DMS53 treated with DMSO at 0.1 percent for 48 hours (cell line): ENCODE measurements at regions not wholly inside any gene's neighbourhood (a gene's known extent, or its start where the extent isn't known, plus 50 kb on each side); places are given as distances from the start of the nearest gene placed in this dataset.

Source experiments
- DNase-seq: peaks from one replicate; lab custom pipeline; 2025; ENCODE audit not compliant: unreplicated experiment; lab: John Stamatoyannopoulos, UW

DNA sequence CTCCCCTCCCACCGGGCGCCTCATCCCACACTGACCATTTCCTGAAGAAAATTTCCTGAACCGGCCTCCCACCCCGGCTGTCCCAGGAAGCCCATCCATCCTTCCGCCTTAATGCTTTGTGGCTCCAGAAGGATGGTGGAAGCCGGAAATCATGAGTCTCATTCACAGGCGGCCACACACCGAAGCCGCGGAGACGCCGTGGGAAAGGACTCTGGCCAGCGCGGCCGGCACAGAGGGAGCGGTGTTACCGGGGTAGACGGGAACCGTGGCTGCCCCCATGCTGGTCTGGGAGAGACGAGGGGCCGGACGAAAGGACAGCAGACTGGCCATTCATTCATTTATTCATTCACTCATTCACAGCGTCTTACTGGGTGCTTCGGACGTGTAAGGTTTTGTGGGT lies 326.8 kb downstream of the SEC14L1 start:
- DNase-seq = no peak

DNA sequence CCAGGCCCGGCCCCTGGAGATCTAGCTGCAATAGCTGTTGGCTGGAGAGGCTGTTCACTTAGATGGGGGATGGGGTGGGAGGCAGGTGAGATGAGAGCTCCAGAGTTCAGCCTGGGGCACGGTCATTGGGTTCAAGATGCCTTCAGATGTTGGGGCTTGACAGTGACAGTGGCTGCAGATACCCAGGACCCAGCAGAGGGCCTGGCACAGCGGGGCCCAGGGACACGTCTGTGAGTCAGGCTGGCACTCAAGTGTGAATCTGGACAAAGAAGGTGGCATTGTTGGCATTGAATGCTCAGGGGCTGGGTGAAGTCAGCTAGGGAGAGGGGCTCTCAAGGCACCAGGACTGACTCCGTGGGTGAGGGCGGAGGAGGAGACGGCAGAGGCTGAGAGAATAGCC lies 328.1 kb downstream of the SEC14L1 start:
- DNase-seq = no peak

DNA sequence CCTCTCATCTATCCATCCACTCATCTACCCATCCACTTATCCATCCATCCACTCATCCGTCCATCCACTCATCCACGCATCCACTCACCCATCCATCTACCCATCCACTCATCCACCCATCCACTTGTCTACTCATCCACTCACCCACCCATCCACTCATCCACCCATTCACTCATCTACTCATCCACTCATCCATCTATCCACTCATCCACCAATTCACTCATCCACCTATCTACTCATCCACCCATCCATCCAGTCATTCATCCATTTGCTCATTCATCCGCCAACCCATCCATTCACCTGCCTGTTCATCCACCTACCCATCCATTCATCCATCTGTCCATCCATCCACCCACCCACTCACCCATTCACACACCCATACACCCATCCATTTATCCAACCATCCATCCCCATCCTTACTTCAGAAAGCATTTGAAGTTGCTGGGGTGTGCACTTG lies 329.6 kb downstream of the SEC14L1 start:
- DNase-seq = no peak

DNA sequence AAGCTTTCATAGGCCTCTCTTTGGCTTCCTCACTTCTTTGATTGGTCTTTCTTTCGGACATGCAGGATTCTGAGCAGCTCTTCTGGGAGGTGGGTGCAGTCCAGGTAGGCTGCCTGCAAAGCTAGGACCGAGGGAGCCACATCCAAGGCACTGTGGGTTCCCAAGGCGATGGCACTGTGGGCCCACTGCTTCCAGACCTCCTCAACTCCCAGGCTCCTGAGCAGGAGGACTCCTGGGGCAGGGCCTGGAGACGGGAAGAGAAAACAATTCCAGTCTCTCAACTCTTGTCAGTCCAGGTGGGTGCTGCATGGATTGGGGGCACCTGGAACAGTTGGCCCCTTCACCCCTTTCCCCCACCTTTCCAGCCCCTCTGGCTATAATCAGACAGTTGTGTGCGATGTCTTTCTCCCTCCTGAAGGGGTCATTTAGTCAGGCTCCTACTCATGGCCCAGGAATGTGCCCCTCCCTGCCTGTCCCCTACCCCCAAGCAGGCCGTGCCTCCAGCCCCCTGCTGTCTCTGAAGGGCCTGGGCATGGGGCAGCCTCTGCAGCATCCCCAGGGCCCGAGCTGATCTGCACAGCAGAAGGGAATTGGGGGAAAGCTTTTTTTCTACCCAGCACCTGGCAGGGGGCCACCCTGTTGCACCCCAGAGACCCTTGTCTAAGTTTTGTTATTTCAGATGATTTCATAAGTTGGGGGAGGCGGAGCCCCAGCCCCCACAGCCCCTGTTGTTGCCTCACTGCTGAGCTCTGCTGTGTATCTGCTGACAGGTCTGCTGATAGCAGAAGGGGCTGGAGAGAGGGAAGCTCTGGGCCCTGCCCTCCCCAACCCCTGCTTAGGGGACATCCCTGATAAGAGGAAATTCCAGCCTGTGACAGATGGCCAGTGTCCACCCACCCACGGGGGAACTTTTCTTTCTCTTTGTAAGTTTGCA lies 330.3 kb downstream of the SEC14L1 start:
- DNase-seq = no peak

DNA sequence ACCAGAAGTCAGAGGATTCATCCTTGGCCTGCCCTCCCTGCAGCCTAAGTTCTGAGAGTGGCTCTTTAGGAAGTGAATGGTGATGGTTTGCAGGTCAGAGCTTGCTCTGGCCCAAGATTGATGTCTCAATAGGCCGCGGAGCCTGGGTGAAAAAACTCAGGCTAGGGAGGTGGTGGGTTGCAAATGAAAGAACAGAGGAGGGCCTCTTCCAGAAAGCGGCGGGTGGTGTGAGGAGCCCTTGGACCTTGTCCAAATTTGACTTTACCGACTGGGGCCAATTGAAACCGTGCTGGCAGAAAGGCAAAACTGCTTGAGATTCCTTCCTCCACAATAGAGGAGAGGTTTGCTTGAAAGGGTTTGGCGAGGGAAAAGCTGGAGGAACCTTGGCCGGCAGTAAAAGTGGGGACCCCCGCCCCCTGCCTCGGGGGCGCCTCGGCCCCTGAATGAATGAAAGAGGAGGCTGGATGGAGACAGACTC lies 331.3 kb downstream of the SEC14L1 start:
- DNase-seq = no peak

DNA sequence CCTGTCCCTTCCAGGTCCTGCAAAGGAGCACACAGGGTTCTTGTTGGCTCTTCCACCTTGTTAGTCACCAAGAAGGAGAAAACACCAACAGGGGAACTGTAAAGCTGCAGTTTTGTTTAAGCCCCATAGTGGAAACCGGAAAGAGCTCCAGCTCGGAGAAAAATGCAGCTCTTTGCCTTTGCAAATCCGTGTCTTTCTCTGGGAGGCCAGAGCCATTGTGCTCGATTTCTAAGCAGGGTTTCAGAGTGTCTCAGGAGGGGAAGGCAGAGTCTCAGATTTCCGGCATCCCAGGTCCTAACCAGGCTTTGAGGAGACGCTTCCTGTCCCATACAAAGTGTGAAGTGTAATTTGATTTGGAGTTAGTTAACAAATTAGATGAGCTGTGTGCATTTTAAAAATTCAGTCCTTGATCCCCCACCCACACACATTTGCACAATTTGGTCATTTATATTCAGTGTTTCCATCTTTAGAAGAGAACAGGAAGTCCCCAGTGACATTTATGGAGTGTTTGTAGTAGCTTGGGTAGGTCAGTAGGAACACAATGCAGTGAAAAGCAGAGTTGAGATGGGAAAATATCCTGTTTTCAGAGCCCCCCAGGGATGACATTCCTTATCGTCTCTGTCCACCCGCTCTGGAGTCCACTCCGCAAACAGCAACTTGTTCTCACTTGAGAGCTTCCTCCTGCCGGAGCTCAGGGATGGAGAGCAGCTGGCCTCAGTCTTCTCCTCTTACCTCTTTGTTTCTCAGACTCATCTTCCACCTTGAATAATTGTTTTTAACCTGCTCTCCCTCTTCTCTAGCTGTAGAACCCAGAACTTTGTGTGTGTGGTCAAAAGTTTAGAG lies 331.9 kb downstream of the SEC14L1 start:
- DNase-seq = no peak

DNA sequence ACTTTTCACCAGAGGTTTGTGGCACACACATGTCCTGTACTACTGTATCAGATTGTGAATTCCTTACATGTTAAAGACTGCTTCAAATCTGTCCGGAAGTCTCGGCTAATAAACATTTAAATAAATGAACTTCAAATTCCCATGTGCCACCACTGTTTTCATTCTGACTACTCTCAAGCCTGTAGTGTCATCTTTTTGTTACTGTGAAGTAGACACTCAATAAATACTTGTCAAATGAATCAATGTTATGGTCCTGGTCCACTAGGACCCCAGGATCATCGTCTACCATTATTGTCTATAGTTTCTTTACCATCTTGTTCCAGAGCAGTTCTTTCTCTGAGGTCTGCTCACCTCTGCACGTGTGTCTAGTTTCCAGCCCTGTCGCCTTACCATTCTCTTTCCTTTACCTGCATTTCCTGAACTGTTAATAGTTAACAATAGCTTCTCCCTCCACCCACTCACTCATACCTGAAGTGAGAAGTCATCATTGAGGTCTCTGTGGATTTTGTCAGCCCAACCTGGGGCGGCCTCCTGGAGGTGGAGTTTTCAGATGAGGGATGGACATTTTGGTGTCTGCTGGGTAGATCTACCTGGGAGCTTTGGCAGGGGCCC lies 333.0 kb downstream of the SEC14L1 start:
- DNase-seq = no peak

DNA sequence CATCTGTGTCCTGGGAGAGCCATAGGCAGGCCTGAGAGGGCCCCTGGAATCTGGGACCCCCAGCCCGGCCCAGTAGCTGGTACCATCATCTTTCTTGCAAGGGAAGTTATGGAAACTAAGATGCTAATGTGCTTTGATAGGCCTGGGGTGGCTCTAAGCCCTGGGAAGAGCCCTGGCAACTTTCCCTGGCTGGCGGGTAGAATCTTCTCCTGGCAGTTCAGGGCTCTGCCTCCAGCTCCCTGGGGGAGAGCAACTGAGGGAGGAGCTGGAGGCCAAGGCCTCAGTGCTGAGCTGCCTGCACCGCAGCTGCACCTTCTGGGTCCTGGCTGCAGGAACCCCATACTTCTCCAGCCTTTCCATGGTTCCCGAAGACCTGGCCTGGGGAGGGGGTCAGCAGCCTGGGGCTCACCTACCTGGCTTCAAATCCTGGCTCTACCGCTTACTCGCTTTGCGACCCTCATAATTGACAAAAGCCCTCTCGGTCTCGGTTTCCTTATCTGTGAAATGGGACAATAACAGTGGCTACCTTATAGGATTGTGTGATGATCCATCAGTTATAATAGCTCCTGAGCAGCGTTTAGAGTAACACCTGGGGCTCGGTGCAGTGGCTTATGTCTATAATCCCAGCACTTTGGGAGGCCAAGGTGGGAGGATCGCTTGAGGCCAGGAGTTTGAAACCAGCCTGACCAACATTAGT lies 333.7 kb downstream of the SEC14L1 start:
- no peak for DNase-seq

DNA sequence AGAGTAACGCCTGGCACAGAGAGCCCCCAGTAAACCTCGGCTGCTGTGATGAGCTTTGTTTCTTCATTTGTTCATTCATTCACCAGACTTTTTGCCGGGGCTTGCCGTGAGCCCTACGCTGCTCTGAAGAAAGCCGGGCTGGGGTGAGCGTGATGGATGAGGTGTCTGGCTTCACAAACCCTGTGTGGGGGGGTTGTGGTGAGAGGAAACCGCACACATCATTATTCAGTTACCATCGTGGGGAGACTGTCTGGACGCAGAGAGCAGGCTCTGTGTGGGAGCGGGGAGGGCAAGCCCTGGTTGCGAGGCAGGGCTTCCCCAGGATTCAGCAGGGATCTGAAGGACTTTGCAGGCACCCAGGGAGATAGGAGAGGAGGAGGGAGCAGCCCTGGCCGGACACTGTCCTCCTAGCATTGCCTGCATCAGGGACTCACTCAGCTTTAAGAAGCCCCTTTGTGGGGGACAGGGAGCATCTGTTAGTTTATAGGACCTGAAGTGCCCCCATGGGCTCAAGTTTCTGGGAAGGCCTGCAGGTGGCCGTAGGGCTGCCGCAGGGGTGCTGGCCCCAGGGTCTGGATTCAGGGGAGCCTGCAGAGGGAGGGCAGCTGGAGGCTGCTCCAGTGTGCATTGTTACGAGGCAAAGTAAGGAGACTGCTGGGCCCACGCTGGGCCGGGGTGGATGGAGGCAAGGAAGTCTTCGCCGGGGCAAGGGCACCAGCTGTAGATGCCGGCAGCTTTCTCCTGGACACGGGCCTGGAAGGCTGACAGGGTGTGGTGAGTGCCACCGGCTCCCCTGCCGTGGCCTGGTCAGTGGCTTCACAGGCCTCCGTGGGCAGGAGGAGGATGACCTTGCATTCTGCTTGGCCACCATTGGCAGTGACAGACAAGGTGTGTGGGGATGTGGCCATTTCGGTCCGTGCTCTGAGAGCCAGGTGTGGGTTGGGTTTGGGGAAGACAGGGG lies 334.5 kb downstream of the SEC14L1 start:
- no peak for DNase-seq

DNA sequence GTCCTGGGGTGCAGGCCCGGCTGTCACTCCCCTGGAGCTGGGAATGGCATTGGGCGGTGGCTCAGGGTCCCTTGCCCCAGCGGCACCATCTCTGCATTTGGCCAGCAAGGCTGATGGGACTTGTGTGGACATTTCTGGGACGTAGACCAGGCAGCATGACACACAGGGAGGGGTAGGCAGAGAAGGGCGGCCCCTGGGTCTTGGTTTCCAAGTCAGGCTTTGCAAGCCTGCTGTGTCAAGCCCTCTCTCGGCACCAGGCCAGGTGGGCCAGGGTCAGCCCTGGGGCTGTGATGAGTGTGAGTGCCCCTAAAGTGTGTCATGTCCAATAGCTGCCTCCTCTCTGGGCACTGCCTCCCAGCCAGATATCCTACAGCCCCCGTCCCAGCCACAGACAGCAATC lies 335.2 kb downstream of the SEC14L1 start:
- no peak for DNase-seq

DNA sequence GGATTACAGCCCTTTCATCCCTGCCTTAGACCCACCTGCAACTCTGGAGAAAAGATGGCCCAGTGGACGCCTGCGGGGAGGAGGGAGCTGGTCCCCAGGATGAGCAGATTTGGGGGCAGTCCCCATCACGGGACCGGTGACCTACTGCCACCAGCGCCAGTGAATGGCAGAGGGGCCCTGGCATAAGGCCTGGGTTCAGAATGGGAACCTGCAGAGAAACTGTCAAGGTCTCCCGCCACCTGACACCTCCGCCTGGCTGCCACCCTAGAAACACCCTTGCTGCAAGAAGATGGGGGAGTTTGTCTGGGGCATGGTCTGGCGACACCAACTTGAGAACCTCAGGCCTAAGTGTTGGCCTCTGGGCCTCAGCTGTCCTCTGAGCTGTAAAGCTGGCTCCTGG lies 335.7 kb downstream of the SEC14L1 start:
- DNase-seq = no peak

DNA sequence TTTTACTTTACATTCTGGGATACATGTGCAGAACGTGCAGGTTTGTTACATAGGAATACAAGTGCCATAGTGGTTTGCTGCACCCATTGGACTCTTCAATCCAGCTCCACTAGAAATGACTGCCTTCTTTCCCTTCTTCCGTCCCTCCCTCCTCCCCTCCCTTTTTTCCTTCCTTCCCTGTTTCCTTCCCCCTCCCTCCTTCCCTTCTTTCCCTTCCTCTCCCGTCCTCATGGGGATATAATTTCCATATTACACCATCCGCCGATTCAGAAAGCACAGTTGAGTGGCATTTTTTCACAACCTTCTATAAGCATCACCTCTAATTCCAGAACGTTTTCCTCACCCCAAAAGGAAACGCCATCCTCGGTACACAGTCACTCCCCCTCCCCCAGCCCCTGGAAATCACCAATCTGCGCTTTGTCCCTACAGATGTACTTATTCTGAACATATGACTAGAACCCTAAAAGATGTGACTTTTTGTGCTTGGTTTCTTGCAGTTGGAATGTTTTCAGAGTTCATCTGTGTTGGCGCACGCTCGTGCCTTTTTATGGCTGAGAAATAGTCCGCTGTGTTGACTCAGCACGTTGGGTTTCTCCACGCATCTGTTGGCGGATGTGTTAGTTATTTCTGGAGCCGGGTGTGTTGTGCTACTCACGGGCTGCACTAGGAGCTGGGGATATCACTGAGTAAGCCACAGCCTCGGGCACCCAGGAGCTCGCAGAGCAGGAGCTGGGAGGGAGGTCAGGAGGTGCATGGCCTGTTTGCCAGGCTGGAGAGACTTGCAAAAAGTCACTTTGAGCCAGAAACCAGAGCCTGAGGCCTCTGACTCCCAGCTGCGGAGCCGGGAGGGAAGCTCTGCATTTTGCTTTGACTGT lies 336.4 kb downstream of the SEC14L1 start:
- no peak for DNase-seq

DNA sequence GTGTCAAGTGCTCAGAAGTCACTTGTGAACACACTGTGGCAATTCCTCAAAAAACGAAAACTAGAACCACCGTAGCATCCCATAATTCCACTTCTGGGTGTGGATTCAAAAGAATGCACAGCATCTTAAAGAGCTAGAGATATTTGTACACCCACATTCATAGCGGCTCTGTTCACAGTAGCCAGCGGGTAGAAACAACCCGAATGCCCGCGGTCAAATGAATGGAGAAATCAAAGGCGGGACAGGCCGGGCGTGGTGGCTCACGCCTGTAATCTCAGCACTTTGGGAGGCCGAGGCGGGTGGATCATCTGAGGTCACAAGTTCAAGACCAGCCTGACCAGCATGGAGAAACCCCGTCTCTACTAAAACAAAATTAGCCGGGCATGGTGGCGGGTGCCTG lies 337.5 kb downstream of the SEC14L1 start:
- DNase-seq = no peak

DNA sequence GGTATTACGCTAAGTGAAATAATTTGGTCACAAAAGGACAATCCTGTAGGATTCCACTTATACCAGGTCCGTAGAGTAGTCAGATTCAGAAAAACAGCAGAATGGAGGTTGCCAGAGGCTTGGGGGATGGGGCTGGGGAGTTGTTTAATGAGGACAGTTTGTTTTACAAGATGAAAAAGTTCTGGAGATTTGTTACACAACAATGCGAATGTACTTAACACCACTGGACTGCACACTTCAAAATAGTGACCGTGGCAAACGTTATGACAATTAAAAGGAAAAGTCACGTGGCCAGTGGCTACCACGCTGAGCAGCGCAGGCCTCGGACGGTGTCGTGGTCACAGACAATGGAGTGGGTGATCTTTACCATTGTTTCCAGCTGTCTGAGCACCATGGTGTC lies 338.1 kb downstream of the SEC14L1 start:
- no peak for DNase-seq

DNA sequence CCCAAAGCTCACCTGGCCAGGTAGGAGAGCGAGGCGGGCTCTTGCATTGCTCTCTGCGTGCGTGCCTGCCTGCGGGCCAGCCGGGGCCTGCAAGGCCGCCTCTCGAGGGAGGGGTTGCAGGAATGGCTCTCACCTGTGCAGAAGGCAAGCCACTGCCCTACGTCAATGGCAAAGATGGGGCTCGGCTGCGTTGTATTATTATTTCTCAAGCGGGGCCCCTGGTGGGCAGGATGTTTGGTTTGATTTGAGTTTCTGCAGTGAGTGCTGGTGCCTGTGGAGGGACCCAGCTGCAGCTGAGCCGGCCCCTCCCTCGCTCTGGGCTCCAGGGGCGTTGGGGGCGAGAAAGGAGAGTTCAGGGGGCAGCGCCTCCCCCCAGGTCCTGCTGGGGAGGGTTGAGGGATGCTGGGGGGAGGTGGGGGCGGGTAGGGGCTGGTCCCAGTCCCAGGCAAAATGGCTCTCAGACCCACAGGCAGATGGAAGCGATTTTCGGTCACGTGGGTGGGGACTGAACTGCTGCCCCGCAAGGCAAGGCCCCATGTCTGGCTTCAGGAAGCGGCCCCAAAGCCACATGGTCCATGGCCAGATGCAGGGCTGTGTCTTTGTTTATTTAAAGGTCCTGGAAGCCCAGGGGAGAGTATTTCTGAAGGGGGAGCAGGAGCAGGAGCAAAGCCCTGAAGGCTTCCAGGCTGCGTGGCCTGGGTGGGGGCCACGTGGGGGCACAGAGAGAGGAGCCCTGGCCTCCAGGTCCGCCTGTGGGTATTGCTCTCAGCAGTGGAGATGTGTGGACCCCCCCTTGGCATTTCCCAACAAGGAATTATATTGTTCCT lies 338.8 kb downstream of the SEC14L1 start:
- no peak for DNase-seq

DNA sequence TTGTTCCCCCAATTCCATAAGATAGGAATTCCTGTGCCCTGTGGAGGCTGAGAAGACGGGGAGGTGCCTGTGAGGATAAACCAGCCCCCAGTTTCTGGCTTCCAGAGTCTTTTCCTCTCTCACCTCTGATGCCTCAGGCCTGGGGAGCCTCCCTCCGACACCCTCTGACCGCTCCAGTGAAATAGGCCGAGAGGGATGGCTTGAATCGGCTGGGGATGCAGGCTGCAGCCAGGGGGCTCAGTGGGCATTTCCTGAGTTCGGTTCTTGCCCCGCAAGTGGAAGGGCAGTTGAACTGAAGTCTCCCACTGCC lies 339.4 kb downstream of the SEC14L1 start:
- no peak for DNase-seq

DNA sequence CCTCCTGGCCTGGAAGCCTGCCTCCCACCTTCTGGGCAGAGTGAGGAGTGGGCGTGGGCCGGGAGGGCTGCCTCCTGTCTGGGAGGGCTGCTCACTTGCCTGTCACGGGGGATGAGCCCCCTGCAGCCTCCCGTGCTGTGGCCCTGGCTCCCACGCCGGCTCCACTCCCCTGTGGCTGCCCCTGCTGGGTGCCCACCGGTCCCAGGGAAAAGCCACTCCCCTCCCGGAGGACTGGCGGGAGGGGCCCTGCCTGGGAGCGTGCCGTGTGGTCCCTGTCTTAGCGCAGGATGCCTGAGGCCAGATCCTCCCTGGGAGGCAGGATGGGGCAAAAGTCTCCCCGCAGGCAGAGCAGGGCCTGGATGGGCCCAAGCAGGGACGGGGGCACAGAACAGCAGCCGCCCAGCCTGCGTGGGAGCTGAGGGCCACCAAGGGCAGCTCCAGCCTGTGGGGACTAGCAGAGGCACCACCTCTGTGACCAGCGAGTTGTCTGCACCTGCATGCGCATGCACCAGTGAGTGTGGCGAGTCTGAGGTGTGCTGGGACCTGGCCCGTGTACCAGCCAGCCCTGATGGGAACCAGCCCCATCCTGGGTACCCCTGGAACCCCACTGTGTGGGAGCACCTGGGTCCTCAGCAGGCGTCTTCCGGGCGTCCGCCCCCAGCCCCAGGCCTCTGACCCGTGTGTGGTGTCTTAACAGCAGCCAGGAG lies 339.9 kb downstream of the SEC14L1 start:
- DNase-seq = no peak
